BJ (cell line): ENCODE measurements at regions not wholly inside any gene's neighbourhood (a gene's known extent, or its start where the extent isn't known, plus 50 kb on each side); places are given as distances from the start of the nearest gene placed in this dataset.

Experiments
- CTCF ChIA-PET: fragments of 350-600 bp; formaldehyde crosslinking; extraction: SDS; loops from one replicate; lab custom pipeline; 2021; ENCODE audit warnings: antibody characterized with exemption, inconsistent platforms; lab: Yijun Ruan, JAX
- POLR2A ChIA-PET: fragments of 300-600 bp; sonication (Branson Sonifier 250); formaldehyde crosslinking; extraction: SDS; loops from one replicate; lab custom pipeline; 2021; ENCODE audit warnings: antibody characterized with exemption; lab: Charles Lee
- DNase-seq: peaks from one replicate; pipeline ENCODE4 v3.0.0-alpha.2; 2011; ENCODE audit warnings: low read depth
- H3K27me3 ChIP-seq: 2 replicates; pipeline ENCODE4 v1.6.0; 2011; ENCODE audit warnings: low read length; ENCODE audit not compliant: control insufficient read depth, insufficient read depth
- H3K36me3 ChIP-seq: 2 replicates; pipeline ENCODE4 v1.5.1; 2011; ENCODE audit warnings: low read length; ENCODE audit not compliant: control insufficient read depth, insufficient read depth
- H3K4me3 ChIP-seq: 2 replicates; pipeline ENCODE4 v1.5.1; 2011; ENCODE audit warnings: low read depth, mild to moderate bottlenecking, control low read depth, low read length
- CTCF ChIP-seq: IDR thresholded peaks from 2 replicates; pipeline ENCODE4 v1.5.1; 2011; ENCODE audit warnings: low read depth, mild to moderate bottlenecking, control low read depth, inconsistent platforms, low read length, moderate library complexity; ENCODE audit not compliant: insufficient read depth

- POLR2A ChIA-PET, result no interaction called here
- Histone ChIP-seq H3K4me3 (no peak overlapping the region), H3K27me3 (no peaks in the 10 kb centered on the region), H3K36me3 (no peaks in the 10 kb centered on the region)
- no peak for TF ChIP-seq CTCF
- DNase-seq, result no peak
- CTCF ChIA-PET, result interaction anchor here (1.0 kb wide), 1 partner anchor 9 kb away, joined by 3 read pairs; no protein-coding TSS in a partner anchor
Observed at GRCh38 chr13:30359991-30360390, 52.6 kb upstream of the KATNAL1 start.

- no peak for DNase-seq
- no peak for TF ChIP-seq CTCF
- ChIA-PET POLR2A (no interaction called here), CTCF (interaction anchor here (1.0 kb wide), 1 partner anchor 9 kb away, joined by 3 read pairs; no protein-coding TSS in a partner anchor)
- Histone ChIP-seq H3K36me3 (no peaks in the 10 kb centered on the region), H3K4me3 (no peak overlapping the region), H3K27me3 (no peaks in the 10 kb centered on the region)
Observed at GRCh38 chr13:30360586-30360985, 53.2 kb upstream of the KATNAL1 start.

GRCh38 chr13:30362005-30362788, 54.8 kb upstream of the KATNAL1 start:
- TF ChIP-seq CTCF, result no peak
- ChIA-PET POLR2A (interaction anchor here (0.6 kb wide), 1 partner anchor 96 kb away, joined by 18 read pairs; no protein-coding TSS in a partner anchor), CTCF (interaction anchor here (1.0 to 1.2 kb wide), 2 partner anchors 16 to 19 kb away, joined by 3 to 4 read pairs; no protein-coding TSS in a partner anchor)
- Histone ChIP-seq H3K27me3 (no peaks in the 10 kb centered on the region), H3K4me3 (no peak overlapping the region), H3K36me3 (no peaks in the 10 kb centered on the region)
- no peak for DNase-seq

- DNase-seq, result no peak
- ChIA-PET POLR2A (no interaction called here), CTCF (interaction anchor here (1.0 kb wide), 1 partner anchor 16 kb away, joined by 4 read pairs; no protein-coding TSS in a partner anchor)
Observed at GRCh38 chr13:30362869-30363268, 55.5 kb upstream of the KATNAL1 start.

More at GRCh38 chr13:30362869-30363268, 55.5 kb upstream of the KATNAL1 start:
- H3K36me3 ChIP-seq, result no peaks in the 10 kb centered on the region
- TF ChIP-seq CTCF, result no peak
- H3K27me3 ChIP-seq, result no peaks in the 10 kb centered on the region
- H3K4me3 ChIP-seq, result no peak overlapping the region
